SW 1271 (cell line): ENCODE measurements at regions not wholly inside any gene's neighbourhood (a gene's known extent, or its start where the extent isn't known, plus 50 kb on each side); places are given as distances from the start of the nearest gene placed in this dataset.
"Not testable (repeated sequence)": the region's sequence is repeated elsewhere in the genome, so short reads cannot be mapped to it uniquely, and the experiment has no call there.

Source experiments
- DNase-seq, 2 experiments: peaks; one replicate each; lab custom pipeline; 2025; lab: John Stamatoyannopoulos, UW

DNA sequence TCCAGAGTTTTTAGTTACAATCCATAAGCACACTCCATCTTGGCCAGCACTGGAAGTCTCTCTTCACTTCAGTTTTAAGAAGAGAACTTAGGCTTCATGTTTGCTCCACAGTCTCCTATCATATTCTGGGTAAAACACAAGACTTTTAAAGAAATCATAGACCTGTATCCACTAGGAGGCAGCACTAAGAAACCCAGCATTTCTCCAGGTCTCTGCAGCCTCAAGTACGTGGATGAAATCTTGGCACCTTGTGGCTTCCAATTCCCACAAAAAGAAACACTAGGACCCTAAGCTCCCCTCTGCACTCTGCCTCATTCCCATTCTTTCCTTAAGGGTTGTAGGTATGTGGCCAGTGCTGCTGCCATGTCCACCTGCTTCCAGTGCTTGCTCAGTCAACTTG lies 367.3 kb upstream of the CASK start:
- no peak for DNase-seq

- DNase-seq = no peak
These were observed 366.4 kb upstream of the CASK start for GRCh38 chrX:42289492-42290385.

DNA sequence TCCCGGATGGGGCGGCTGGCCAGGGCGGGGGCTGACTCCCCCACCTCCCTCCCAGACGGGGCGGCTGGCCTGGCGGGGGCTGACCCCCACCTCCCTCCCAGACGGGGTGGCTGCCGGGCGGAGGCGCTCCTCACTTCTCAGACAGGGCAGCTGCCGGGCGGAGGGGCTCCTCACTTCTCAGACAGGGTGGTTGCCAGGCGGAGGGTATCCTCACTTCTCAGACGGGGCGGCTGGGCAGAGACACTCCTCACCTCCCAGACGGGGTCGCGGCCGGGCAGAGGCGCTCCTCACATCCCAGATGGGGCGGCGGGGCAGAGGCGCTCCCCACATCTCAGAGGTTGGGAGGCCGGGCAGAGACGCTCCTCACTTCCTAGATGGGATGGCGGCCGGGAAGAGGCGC lies 362.3 kb upstream of the CASK start:
- not testable (repeated sequence) for DNase-seq

DNA sequence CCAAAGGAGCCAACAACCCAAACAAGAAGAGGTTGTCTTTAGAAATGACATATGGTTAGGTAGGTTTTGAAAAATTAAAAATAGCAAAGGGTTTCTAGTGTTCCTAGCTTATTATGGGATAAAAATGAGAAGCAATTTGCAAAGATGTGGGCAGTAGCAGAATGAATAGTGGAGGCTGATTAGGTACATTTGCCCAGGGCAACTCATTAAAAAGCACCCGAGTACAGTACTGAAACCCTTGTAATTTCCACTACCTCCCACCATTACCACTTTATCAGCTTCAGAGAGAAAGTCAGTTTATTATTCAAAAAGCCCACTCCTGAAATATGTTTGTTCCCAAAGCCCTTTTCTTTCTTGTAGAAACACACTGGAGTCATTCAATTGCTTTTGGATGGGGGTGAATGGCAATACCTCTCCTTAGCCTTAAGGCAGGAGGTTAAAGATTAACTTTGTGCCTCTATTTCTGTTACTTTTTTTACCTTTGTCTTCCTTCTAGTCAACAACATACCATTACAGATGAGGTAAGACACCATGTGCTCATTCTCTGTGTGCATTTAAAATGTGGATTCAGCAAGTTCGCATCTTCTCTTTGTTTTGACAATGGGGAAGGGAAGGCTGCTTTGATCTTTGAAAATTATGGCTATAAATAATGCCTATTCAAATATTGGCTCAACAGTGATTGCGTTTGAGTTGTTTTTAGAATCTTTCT lies 353.8 kb upstream of the CASK start:
- no peak for DNase-seq

DNA sequence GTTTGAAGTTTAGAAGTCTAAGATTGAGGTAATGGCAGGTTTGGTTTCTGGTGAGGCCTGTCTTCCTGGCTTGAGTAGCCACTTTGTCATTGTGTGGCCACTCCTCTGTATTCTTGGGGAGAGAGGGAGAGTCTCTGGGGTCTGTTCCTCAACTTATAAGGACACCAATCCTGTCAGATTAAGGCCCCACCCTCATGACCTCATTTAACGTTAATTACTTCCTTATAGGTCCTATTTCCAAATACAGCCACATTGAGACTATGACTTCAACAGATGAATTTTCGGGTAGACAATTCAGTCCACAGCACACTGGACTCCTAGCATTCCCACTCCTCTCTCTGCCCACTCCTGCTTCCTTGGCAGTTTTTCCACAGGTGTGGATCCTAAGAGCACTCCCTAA lies 350.8 kb upstream of the CASK start:
- DNase-seq = no peak

GRCh38 chrX:42273387-42273786 lies 350.0 kb upstream of the CASK start:
- no peak for DNase-seq

- no peak for DNase-seq
These were observed 345.8 kb upstream of the CASK start for GRCh38 chrX:42269186-42269585.

- no peak for DNase-seq
These were observed 337.5 kb upstream of the CASK start for GRCh38 chrX:42260854-42261253.

DNA sequence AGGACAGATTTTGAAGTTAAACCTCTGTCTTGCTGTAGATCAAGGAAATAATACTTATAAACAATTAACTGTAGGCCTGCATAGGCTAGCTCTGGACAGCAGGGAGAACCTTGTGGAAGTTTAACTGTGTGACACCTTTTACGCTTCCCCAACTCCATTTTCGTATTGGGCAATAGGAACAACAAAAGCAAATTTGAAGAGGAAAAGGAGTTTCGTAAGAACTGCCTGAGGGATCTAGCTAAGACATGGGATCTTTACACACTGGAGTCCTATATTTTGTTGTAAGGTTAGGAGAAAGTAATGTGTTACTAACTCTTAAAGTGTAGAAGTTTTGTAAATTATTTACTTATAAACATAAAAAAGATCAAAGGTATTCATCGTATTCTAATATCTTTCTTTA lies 324.9 kb upstream of the CASK start:
- no peak for DNase-seq

DNA sequence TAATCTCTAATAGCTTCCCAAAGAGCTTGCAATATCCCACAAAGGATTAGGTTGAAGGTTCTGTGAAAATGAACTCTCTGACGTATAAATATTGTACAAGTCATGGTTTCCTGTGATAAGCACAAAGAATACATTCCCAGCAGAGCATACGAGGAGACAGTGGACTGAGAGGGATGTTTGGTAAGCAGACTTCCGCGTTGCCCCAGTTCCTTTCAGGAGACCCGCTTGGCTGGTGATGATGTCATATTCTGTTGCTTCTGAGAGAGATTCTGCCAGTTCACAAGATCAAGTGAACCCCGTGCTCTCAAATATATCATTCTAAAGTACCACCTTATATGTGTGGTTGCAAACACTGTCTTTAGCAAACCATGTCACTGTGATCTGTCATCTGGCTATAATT lies 323.9 kb upstream of the CASK start:
- no peak for DNase-seq

DNA sequence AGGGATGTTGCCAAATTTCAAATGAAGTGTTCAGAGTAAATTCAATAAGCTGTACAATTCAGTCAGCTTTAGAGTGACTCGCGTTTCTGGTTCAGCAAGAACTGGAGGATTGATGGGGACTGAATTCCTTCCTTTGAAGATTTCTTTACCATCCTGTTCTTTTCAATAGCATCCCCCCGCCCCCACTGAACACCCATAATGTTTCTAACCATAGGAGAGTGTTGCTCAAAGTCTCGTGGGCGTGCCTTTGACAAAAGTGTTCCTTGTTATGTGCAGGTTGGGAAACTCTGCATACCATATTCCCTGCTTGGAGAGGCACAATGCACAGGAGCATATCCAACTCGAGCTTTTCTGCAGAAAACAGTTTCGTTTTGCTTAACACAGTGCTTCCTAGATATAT lies 323.5 kb upstream of the CASK start:
- DNase-seq = no peak

- DNase-seq = no peak
These were observed 318.6 kb upstream of the CASK start for GRCh38 chrX:42242004-42242403.

DNA sequence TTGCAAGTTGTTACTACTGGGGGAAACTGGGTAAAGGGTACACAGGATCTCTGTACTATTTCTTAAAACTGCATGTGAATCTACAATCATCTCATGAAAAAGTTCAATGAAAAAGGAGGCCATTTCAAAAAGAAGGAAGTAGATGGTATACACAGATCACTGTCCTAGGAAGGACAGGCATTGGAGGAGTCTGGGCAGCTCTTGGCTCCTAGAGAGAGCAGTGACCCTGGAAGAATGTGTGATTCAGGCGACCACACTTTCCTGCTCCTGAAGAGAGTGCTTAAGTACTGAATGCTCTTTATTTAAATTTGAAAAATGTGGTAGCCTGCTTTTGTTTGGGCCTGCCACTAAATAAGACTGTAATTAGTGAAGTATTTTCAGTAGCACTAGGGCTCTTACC lies 318.1 kb upstream of the CASK start:
- no peak for DNase-seq

- DNase-seq = no peak
These were observed 314.6 kb upstream of the CASK start for GRCh38 chrX:42237956-42238355.

- no peak for DNase-seq
These were observed 306.2 kb upstream of the CASK start for GRCh38 chrX:42229533-42229932.

GRCh38 chrX:42220666-42221065 lies 297.3 kb upstream of the CASK start:
- DNase-seq = no peak

- no peak for DNase-seq
These were observed 296.7 kb upstream of the CASK start for GRCh38 chrX:42220083-42220482.

- DNase-seq = no peak
These were observed 295.9 kb upstream of the CASK start for GRCh38 chrX:42219231-42219630.

DNA sequence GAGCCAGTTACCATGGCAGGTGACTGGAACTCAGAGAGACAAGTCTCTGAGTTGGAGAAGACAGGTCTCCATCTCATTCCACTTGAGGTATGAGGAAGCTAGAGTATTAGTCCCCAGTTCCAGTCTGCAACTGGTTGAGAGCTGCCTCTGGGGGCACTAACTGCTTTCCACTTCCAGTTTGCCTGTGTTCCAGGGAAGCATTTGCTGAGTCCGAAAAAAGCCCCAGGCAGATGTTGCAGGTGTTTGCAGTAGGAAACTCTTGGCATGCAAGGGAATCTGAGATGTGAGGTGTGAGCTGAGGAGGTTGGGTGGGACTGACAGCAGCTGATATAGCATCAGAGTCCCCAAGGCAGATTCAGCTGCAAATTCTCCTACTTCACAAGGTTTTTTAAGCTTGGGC lies 272.2 kb upstream of the CASK start:
- no peak for DNase-seq

GRCh38 chrX:42189576-42189975 lies 266.2 kb upstream of the CASK start:
- DNase-seq = no peak

DNA sequence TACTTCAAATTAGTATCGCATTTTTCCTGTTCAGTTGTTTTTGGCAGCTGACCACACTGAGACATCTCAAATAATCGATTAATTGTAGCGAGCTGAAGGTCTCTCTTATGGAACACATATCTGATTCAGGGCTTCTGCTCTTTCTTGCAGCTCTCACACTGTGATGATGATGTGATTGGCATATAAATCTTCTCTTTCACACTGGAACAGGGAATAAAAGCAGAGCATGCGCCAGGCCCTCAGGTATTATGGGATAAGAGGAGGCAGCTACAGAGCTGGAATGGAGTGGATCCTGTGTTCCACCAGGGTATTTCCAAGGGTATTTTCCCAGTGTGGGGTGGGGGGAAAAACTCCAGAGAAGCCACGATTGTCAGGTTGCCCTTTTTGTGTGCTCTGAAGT lies 265.4 kb upstream of the CASK start:
- no peak for DNase-seq

GRCh38 chrX:42176789-42177188 lies 253.4 kb upstream of the CASK start:
- DNase-seq = no peak

GRCh38 chrX:42175843-42176242 lies 252.5 kb upstream of the CASK start:
- no peak for DNase-seq

DNA sequence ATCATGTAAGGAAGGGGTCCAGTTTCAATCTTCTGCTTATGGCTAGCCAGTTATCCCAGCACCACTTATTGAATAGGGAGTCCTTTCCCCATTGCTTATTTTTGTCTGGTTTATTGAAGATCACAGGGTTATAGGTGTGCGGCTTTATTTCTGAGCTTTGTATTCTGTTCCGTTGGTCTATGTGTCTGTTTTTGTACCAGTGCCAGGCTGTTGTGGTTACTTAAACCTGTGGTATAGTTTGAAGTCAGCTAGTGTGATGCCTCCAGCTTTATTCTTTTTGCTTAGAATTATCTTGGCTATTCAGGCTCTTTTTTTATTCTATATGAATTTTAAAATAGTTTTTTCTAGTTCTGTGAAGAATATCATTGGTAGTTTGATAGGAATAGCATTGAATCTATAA lies 234.6 kb upstream of the CASK start:
- DNase-seq = not testable (repeated sequence)
